GM19463 (cell line): ENCODE measurements at regions not wholly inside any gene's neighbourhood (a gene's known extent, or its start where the extent isn't known, plus 50 kb on each side); places are given as distances from the start of the nearest gene placed in this dataset.
"Not testable (repeated sequence)": the region's sequence is repeated elsewhere in the genome, so short reads cannot be mapped to it uniquely, and the experiment has no call there.

Source experiments
- ATAC-seq: cut with Tn5 transposase; IDR thresholded peaks from one replicate; pipeline ENCODE4 v1.9.1; 2021; ENCODE audit warnings: mild to moderate bottlenecking, moderate library complexity; ENCODE audit not compliant: unreplicated experiment

- no peak for ATAC-seq
Observed at GRCh38 chr6:51049983-51050877, 231.6 kb downstream of the TFAP2B start.

GRCh38 chr6:51052716-51053115 lies 234.0 kb downstream of the TFAP2B start:
- ATAC-seq: not testable (repeated sequence)

- ATAC-seq: not testable (repeated sequence)
Observed at GRCh38 chr6:51055316-51055715, 236.6 kb downstream of the TFAP2B start.

GRCh38 chr6:51057296-51057695 lies 238.6 kb downstream of the TFAP2B start:
- ATAC-seq: no peak

- no peak for ATAC-seq
Observed at GRCh38 chr6:51060262-51060762, 241.6 kb downstream of the TFAP2B start.

- ATAC-seq: no peak
Observed at GRCh38 chr6:51062166-51062722, 243.6 kb downstream of the TFAP2B start.

GRCh38 chr6:51077821-51078518 lies 259.3 kb downstream of the TFAP2B start:
- ATAC-seq: no peak

- no peak for ATAC-seq
Observed at GRCh38 chr6:51090343-51090742, 271.7 kb downstream of the TFAP2B start.

- ATAC-seq: no peak
Observed at GRCh38 chr6:51093871-51094270, 275.2 kb downstream of the TFAP2B start.

- ATAC-seq: no peak
Observed at GRCh38 chr6:51094271-51094670, 275.6 kb downstream of the TFAP2B start.

- ATAC-seq: no peak
Observed at GRCh38 chr6:51098246-51098645, 279.6 kb downstream of the TFAP2B start.

- no peak for ATAC-seq
Observed at GRCh38 chr6:51098791-51099190, 280.1 kb downstream of the TFAP2B start.

GRCh38 chr6:51099201-51099600 lies 280.5 kb downstream of the TFAP2B start:
- ATAC-seq: no peak

GRCh38 chr6:51105357-51105756 lies 286.7 kb downstream of the TFAP2B start:
- ATAC-seq: no peak

GRCh38 chr6:51107769-51108203 lies 289.1 kb downstream of the TFAP2B start:
- no peak for ATAC-seq

GRCh38 chr6:51108563-51109234 lies 290.0 kb downstream of the TFAP2B start:
- no peak for ATAC-seq

GRCh38 chr6:51112731-51113130 lies 294.1 kb downstream of the TFAP2B start:
- ATAC-seq: no peak

- no peak for ATAC-seq
Observed at GRCh38 chr6:51116723-51117122, 298.1 kb downstream of the TFAP2B start.

- no peak for ATAC-seq
Observed at GRCh38 chr6:51118792-51119191, 300.1 kb downstream of the TFAP2B start.

- no peak for ATAC-seq
Observed at GRCh38 chr6:51120016-51120415, 301.3 kb downstream of the TFAP2B start.

- ATAC-seq: not testable (repeated sequence)
Observed at GRCh38 chr6:51121380-51121976, 302.8 kb downstream of the TFAP2B start.
